Type B pancreatic cell (in vitro differentiated cells): ENCODE measurements at regions not wholly inside any gene's neighbourhood (a gene's known extent, or its start where the extent isn't known, plus 50 kb on each side); places are given as distances from the start of the nearest gene placed in this dataset.

ENCODE experiments used
- DNase-seq: peaks from one replicate; pipeline ENCODE4 v3.0.0; 2021; ENCODE audit warnings: mixed read lengths; ENCODE audit not compliant: unreplicated experiment; ENCODE audit errors: extremely low spot score
- H3K27ac Mint-ChIP-seq: 2 replicates; pipeline ENCODE4 v1.8.0; 2021; ENCODE audit warnings: mild to moderate bottlenecking, mixed read lengths
- H3K27me3 Mint-ChIP-seq: 2 replicates; pipeline ENCODE4 v1.8.0; 2021; ENCODE audit warnings: mixed read lengths
- H3K36me3 Mint-ChIP-seq: 2 replicates; pipeline ENCODE4 v1.8.0; 2021; ENCODE audit warnings: mixed read lengths
- H3K4me1 Mint-ChIP-seq: one replicate; pipeline ENCODE4 v1.8.0; 2021; ENCODE audit warnings: mixed read lengths; ENCODE audit not compliant: unreplicated experiment
- H3K4me3 Mint-ChIP-seq: 2 replicates; pipeline ENCODE4 v1.8.0; 2021; ENCODE audit warnings: mild to moderate bottlenecking, mixed read lengths
- H3K9me3 Mint-ChIP-seq: 2 replicates; pipeline ENCODE4 v1.8.0; 2021; ENCODE audit warnings: mixed read lengths
- CTCF ChIP-seq: fragments of 200-600 bp; sonication (generic); conservative IDR thresholded peaks from 2 replicates; pipeline ENCODE4 v1.5.0; 2021; ENCODE audit warnings: antibody characterized with exemption, mild to moderate bottlenecking

DNA sequence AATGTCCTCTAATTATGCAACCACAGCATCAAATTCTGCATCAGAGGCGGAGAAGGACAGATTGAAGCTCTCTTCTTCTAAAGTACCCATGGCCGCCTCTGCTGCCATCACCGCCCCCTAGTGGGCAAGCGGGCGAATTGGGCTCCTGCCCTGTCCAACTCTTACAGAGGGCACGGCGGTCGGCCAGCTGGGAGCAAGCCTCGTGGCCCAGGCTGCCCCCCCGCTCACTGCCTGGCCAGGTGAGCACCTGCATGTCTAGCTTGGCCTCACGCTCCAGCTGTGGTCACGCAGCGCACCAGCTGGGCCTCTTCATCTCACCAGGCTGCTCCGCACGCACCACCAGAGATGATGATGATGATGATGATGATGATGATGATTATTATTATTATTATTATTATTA, 146.1 kb upstream of the TOM1L1 start:
- Mint-ChIP-seq H3K27me3 (no peaks in the 10 kb centered on the region), H3K4me3 (no peak overlapping the region), H3K9me3 (peaks cover 3% of the 10 kb centered on the region), H3K36me3 (no peaks in the 10 kb centered on the region), H3K4me1 (no peaks in the 10 kb centered on the region), H3K27ac (no peak overlapping the region)
- no peak for DNase-seq
- TF ChIP-seq CTCF = no peak

GRCh38 chr17:54760836-54761235, 139.8 kb upstream of the TOM1L1 start:
- no peak for TF ChIP-seq CTCF
- peaks cover 5% of the 10 kb centered on the region for H3K9me3 Mint-ChIP-seq
- peaks cover 3% of the 10 kb centered on the region for H3K27me3 Mint-ChIP-seq
- H3K36me3 Mint-ChIP-seq = no peaks in the 10 kb centered on the region
- no peak overlapping the region for H3K27ac Mint-ChIP-seq
- DNase-seq = no peak
- no peaks in the 10 kb centered on the region for H3K4me1 Mint-ChIP-seq
- no peak overlapping the region for H3K4me3 Mint-ChIP-seq

GRCh38 chr17:54770836-54771235, 129.8 kb upstream of the TOM1L1 start:
- no peak for TF ChIP-seq CTCF
- H3K4me1 Mint-ChIP-seq = peaks cover 13% of the 10 kb centered on the region
- H3K27me3 Mint-ChIP-seq = peaks cover 3% of the 10 kb centered on the region

DNA sequence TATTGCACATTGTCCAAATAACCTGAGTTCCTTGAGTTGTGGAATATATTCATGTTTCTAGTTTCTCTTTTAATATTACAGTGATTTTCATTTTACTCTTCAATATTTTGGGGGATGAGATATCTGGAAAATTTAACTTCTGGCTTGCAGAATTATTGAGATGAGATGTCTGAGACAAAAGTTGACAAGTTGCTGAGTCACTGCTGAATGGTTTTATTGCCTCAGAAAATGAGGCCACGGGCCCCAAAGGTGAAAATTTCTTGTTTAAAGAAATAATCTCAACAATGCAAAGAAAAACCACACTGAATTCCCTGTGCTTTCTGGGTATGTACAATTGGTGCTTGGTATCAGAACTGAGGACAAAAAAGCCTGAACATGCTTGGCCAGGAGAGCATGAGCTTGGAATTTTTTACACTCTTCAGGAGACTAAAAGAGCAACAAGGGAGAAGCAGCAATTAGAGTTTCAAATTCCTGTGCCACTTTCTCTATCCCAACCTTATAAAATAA, 129.2 kb upstream of the TOM1L1 start:
- no peaks in the 10 kb centered on the region for H3K36me3 Mint-ChIP-seq
- peaks cover 13% of the 10 kb centered on the region for H3K4me1 Mint-ChIP-seq
- H3K27me3 Mint-ChIP-seq = peaks cover 3% of the 10 kb centered on the region
- H3K9me3 Mint-ChIP-seq = no peaks in the 10 kb centered on the region
- DNase-seq = no peak
- no peak overlapping the region for H3K4me3 Mint-ChIP-seq
- no peak overlapping the region for H3K27ac Mint-ChIP-seq
- no peak for TF ChIP-seq CTCF

More at GRCh38 chr17:54770836-54771235, 129.8 kb upstream of the TOM1L1 start:
- Mint-ChIP-seq H3K4me3 (no peak overlapping the region), H3K36me3 (no peaks in the 10 kb centered on the region), H3K27ac (no peak overlapping the region), H3K9me3 (no peaks in the 10 kb centered on the region)
- DNase-seq = no peak

- no peaks in the 10 kb centered on the region for H3K4me1 Mint-ChIP-seq
- no peak for TF ChIP-seq CTCF
- H3K4me3 Mint-ChIP-seq = no peak overlapping the region
- H3K27ac Mint-ChIP-seq = no peak overlapping the region
- no peaks in the 10 kb centered on the region for H3K27me3 Mint-ChIP-seq
- H3K36me3 Mint-ChIP-seq = no peaks in the 10 kb centered on the region
- peaks cover 4% of the 10 kb centered on the region for H3K9me3 Mint-ChIP-seq
- no peak for DNase-seq
Measured at GRCh38 chr17:54780238-54780637, 120.4 kb upstream of the TOM1L1 start.

DNA sequence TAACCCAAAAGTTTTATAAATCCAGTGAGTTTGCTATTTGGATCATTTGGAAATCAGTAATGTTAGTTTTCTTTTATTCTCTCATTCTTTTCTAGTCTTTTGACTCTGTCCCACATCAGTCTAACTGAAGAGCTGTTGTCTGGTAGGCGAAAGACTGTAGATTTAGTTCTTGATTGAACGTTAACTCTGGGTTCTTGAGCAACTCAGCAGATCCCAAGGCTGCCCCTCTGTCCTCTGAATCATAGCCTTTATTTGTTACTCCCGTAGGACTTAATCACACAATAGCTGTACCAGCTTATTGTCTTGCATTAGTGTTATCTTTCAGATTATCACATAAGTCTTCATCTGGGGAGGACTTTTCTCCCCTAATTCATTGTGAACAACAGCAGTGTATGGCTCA, 119.3 kb upstream of the TOM1L1 start:
- Mint-ChIP-seq H3K4me3 (no peak overlapping the region), H3K4me1 (no peaks in the 10 kb centered on the region), H3K27me3 (no peaks in the 10 kb centered on the region), H3K36me3 (no peaks in the 10 kb centered on the region), H3K9me3 (peaks cover 4% of the 10 kb centered on the region), H3K27ac (no peak overlapping the region)
- no peak for TF ChIP-seq CTCF
- no peak for DNase-seq
